Trophoblast cell (in vitro differentiated cells and primary cell): ENCODE measurements at regions not wholly inside any gene's neighbourhood (a gene's known extent, or its start where the extent isn't known, plus 50 kb on each side); places are given as distances from the start of the nearest gene placed in this dataset.

Source experiments
- DNase-seq, 2 donors: peaks; one replicate each; pipeline ENCODE4 v3.0.0-alpha.2; 2016
- H2AFZ ChIP-seq: 2 replicates; pipeline ENCODE4 v1.6.1; 2013; ENCODE audit warnings: low read length, moderate library complexity, mild to moderate bottlenecking; ENCODE audit not compliant: insufficient read depth, poor library complexity
- H2AK5ac ChIP-seq: 2 replicates; pipeline ENCODE4 v1.6.1; 2013; ENCODE audit warnings: mild to moderate bottlenecking, low read length
- H2BK120ac ChIP-seq: 2 replicates; pipeline ENCODE4 v1.6.1; 2013; ENCODE audit warnings: low read length, mild to moderate bottlenecking, moderate library complexity; ENCODE audit not compliant: insufficient read depth, poor library complexity
- H2BK12ac ChIP-seq: 2 replicates; pipeline ENCODE4 v1.6.1; 2013; ENCODE audit warnings: mild to moderate bottlenecking, low read length, moderate library complexity
- H2BK5ac ChIP-seq: 2 replicates; pipeline ENCODE4 v1.6.1; 2013; ENCODE audit warnings: low read length, low read depth, moderate library complexity, mild to moderate bottlenecking; ENCODE audit not compliant: poor library complexity
- H3K14ac ChIP-seq: 2 replicates; pipeline ENCODE4 v1.6.1; 2013; ENCODE audit warnings: mild to moderate bottlenecking, low read length
- H3K18ac ChIP-seq: 2 replicates; pipeline ENCODE4 v1.6.1; 2013; ENCODE audit warnings: mild to moderate bottlenecking, low read length
- H3K23ac ChIP-seq: 2 replicates; pipeline ENCODE4 v1.6.1; 2013; ENCODE audit warnings: low read length
- H3K27ac ChIP-seq: 2 replicates; pipeline ENCODE4 v1.5.1; 2013; ENCODE audit warnings: low read depth, mild to moderate bottlenecking, inconsistent platforms, low read length, moderate library complexity
- H3K27me3 ChIP-seq: 2 replicates; pipeline ENCODE4 v1.6.1; 2013; ENCODE audit warnings: inconsistent platforms, mild to moderate bottlenecking, low read length, moderate library complexity; ENCODE audit not compliant: insufficient read depth
- H3K36me3 ChIP-seq, 2 experiments: 1 replicate in 1 of 2; 2 replicates in 1 of 2; pipeline ENCODE4 v1.6.1; 2013; ENCODE audit warnings: low read length in 2 of 2, mild to moderate bottlenecking in 2 of 2, moderate library complexity in 1 of 2; ENCODE audit not compliant: insufficient read depth in 2 of 2, control insufficient read depth in 1 of 2
- H3K4ac ChIP-seq: 2 replicates; pipeline ENCODE4 v1.6.1; 2013; ENCODE audit warnings: low read depth, mild to moderate bottlenecking, low read length, moderate library complexity
- H3K4me1 ChIP-seq, 2 experiments: 1 replicate in 1 of 2; 2 replicates in 1 of 2; pipeline ENCODE4 v1.6.1; 2013; ENCODE audit warnings: low read length in 2 of 2, mild to moderate bottlenecking in 2 of 2, moderate library complexity in 1 of 2; ENCODE audit not compliant: insufficient read depth in 2 of 2, control insufficient read depth in 1 of 2
- H3K4me2 ChIP-seq: 2 replicates; pipeline ENCODE4 v1.6.1; 2013; ENCODE audit warnings: inconsistent platforms, mild to moderate bottlenecking, low read length, moderate library complexity
- H3K4me3 ChIP-seq: 2 replicates; pipeline ENCODE4 v1.5.1; 2013; ENCODE audit warnings: mild to moderate bottlenecking, low read depth, low read length, inconsistent platforms
- H3K79me1 ChIP-seq: one replicate; pipeline ENCODE4 v1.6.1; 2013; ENCODE audit warnings: low read length
- H3K79me2 ChIP-seq: 2 replicates; pipeline ENCODE4 v1.6.1; 2013; ENCODE audit warnings: low read length, mild to moderate bottlenecking; ENCODE audit not compliant: control insufficient read depth, insufficient read depth, poor library complexity
- H3K9ac ChIP-seq: 2 replicates; pipeline ENCODE4 v1.6.1; 2013; ENCODE audit warnings: mild to moderate bottlenecking, low read length
- H3K9me3 ChIP-seq: 2 replicates; pipeline ENCODE4 v1.6.1; 2013; ENCODE audit warnings: low read depth, mild to moderate bottlenecking, control low read depth, inconsistent platforms, low read length; ENCODE audit not compliant: insufficient read depth
- H4K12ac ChIP-seq: 2 replicates; pipeline ENCODE4 v1.6.1; 2013; ENCODE audit warnings: low read depth, mild to moderate bottlenecking, low read length, moderate library complexity
- H4K8ac ChIP-seq: 2 replicates; pipeline ENCODE4 v1.6.1; 2013; ENCODE audit warnings: low read depth, mild to moderate bottlenecking, low read length, moderate library complexity
- H4K91ac ChIP-seq: one replicate; pipeline ENCODE4 v1.6.1; 2013; ENCODE audit warnings: low read depth, mild to moderate bottlenecking, low read length, moderate library complexity
- WGBS: extraction: QIAGEN DNeasy Blood & Tissue Kit; methylation state at CpG from one replicate; pipeline ENCODE4 v1.1.7; 2013; ENCODE audit warnings: missing lambda C conversion rate; ENCODE audit not compliant: insufficient read length, insufficient coverage; ENCODE audit errors: extremely low coverage; 5-methylcytosine and 5-hydroxymethylcytosine counted together

- no peak overlapping the region for H3K27ac ChIP-seq
Observed at GRCh38 chr2:82790206-82791021, 1668.7 kb downstream of the SUCLG1 start.

GRCh38 chr2:82789851-82790205, 1669.3 kb downstream of the SUCLG1 start:
- no CpG with 5 or more reads among the region's 2 CpGs for WGBS
- no peak overlapping the region for H2AFZ ChIP-seq
- H3K23ac ChIP-seq = no peak overlapping the region
- no peak overlapping the region for H4K8ac ChIP-seq
- no peak overlapping the region for H2BK120ac ChIP-seq
- no peak overlapping the region for H2BK5ac ChIP-seq
- no peak overlapping the region for H2AK5ac ChIP-seq
- H4K91ac ChIP-seq = no peak overlapping the region
- H3K4me2 ChIP-seq = no peak overlapping the region
- no peak overlapping the region for H2BK12ac ChIP-seq
- H3K9ac ChIP-seq = no peak overlapping the region
- H3K9me3 ChIP-seq = no peaks in the 10 kb centered on the region
- H3K79me2 ChIP-seq = no peaks in the 10 kb centered on the region
- no peak overlapping the region for H3K4ac ChIP-seq
- no peak overlapping the region for H3K18ac ChIP-seq
- H3K4me1 ChIP-seq = no peaks in the 10 kb centered on the region
- no peak overlapping the region for H4K12ac ChIP-seq
- no peak overlapping the region for H3K14ac ChIP-seq
- H3K4me3 ChIP-seq = no peak overlapping the region
- no peaks in the 10 kb centered on the region for H3K79me1 ChIP-seq
- no peak for DNase-seq
- no peaks in the 10 kb centered on the region for H3K27me3 ChIP-seq
- no peak overlapping the region for H3K27ac ChIP-seq
- H3K36me3 ChIP-seq = no peaks in the 10 kb centered on the region

More at GRCh38 chr2:82790206-82791021, 1668.7 kb downstream of the SUCLG1 start:
- no peak overlapping the region for H2AK5ac ChIP-seq
- H3K4ac ChIP-seq = no peak overlapping the region
- H3K79me2 ChIP-seq = no peaks in the 10 kb centered on the region
- no peaks in the 10 kb centered on the region for H3K79me1 ChIP-seq
- no peak overlapping the region for H4K12ac ChIP-seq
- H4K8ac ChIP-seq = no peak overlapping the region
- H3K23ac ChIP-seq = no peak overlapping the region
- no peak overlapping the region for H3K18ac ChIP-seq
- H2BK12ac ChIP-seq = no peak overlapping the region
- WGBS = no CpG with 5 or more reads among the region's 16 CpGs
- no peaks in the 10 kb centered on the region for H3K27me3 ChIP-seq
- no peaks in the 10 kb centered on the region for H3K4me1 ChIP-seq
- no peak overlapping the region for H3K9ac ChIP-seq
- H3K9me3 ChIP-seq = no peaks in the 10 kb centered on the region
- H4K91ac ChIP-seq = no peak overlapping the region
- no peak overlapping the region for H3K4me3 ChIP-seq
- no peak overlapping the region for H3K4me2 ChIP-seq
- H3K36me3 ChIP-seq = no peaks in the 10 kb centered on the region
- no peak overlapping the region for H2AFZ ChIP-seq
- no peak for DNase-seq
- H2BK5ac ChIP-seq = no peak overlapping the region
- H2BK120ac ChIP-seq = no peak overlapping the region
- H3K14ac ChIP-seq = no peak overlapping the region

GRCh38 chr2:82781176-82781915, 1677.7 kb downstream of the SUCLG1 start:
- H3K4me3 ChIP-seq = no peak overlapping the region
- H2BK5ac ChIP-seq = no peak overlapping the region
- no peak for DNase-seq
- no peaks in the 10 kb centered on the region for H3K27me3 ChIP-seq
- no peak overlapping the region for H4K12ac ChIP-seq
- no CpG with 5 or more reads among the region's 2 CpGs for WGBS
- no peaks in the 10 kb centered on the region for H3K9me3 ChIP-seq
- no peak overlapping the region for H2AFZ ChIP-seq
- no peak overlapping the region for H3K4ac ChIP-seq
- H3K18ac ChIP-seq = no peak overlapping the region
- no peak overlapping the region for H3K9ac ChIP-seq
- no peak overlapping the region for H2BK120ac ChIP-seq
- no peak overlapping the region for H3K14ac ChIP-seq
- no peak overlapping the region for H4K91ac ChIP-seq
- no peak overlapping the region for H2AK5ac ChIP-seq
- H3K79me2 ChIP-seq = no peaks in the 10 kb centered on the region
- no peak overlapping the region for H3K27ac ChIP-seq
- H4K8ac ChIP-seq = no peak overlapping the region
- H2BK12ac ChIP-seq = no peak overlapping the region
- H3K23ac ChIP-seq = no peak overlapping the region
- H3K79me1 ChIP-seq = no peaks in the 10 kb centered on the region
- no peaks in the 10 kb centered on the region for H3K4me1 ChIP-seq
- H3K36me3 ChIP-seq = no peaks in the 10 kb centered on the region
- H3K4me2 ChIP-seq = no peak overlapping the region

- WGBS = no CpG with 5 or more reads among the region's 7 CpGs
- Histone ChIP-seq H3K18ac (no peak overlapping the region), H2AFZ (no peak overlapping the region), H3K4me3 (no peak overlapping the region), H3K79me2 (no peaks in the 10 kb centered on the region), H3K14ac (no peak overlapping the region), H2BK120ac (no peak overlapping the region), H3K4me2 (no peak overlapping the region), H3K4ac (no peak overlapping the region), H3K9ac (no peak overlapping the region), H2BK5ac (no peak overlapping the region), H4K8ac (no peak overlapping the region), H2BK12ac (no peak overlapping the region), H3K27me3 (no peaks in the 10 kb centered on the region), H4K91ac (no peak overlapping the region), H2AK5ac (no peak overlapping the region), H3K9me3 (no peaks in the 10 kb centered on the region), H4K12ac (no peak overlapping the region), H3K23ac (no peak overlapping the region), H3K27ac (no peak overlapping the region), H3K79me1 (no peaks in the 10 kb centered on the region), H3K4me1 (no peaks in the 10 kb centered on the region), H3K36me3 (no peaks in the 10 kb centered on the region)
- DNase-seq = no peak
Observed at GRCh38 chr2:82780050-82780449, 1679.0 kb downstream of the SUCLG1 start.
